IgD-negative memory B cell (primary cell): ENCODE measurements at regions not wholly inside any gene's neighbourhood (a gene's known extent, or its start where the extent isn't known, plus 50 kb on each side); places are given as distances from the start of the nearest gene placed in this dataset.

Experiments used
- H3K27ac Mint-ChIP-seq, 3 donors: one replicate each; pipeline ENCODE4 v1.8.0; 2020 to 2022; ENCODE audit warnings: mild to moderate bottlenecking in 3 of 3, mixed read lengths in 3 of 3, moderate library complexity in 1 of 3
- H3K27me3 Mint-ChIP-seq: one replicate; pipeline ENCODE4 v1.8.0; 2021; ENCODE audit warnings: mixed read lengths
- H3K36me3 Mint-ChIP-seq: one replicate; pipeline ENCODE4 v1.8.0; 2020; ENCODE audit warnings: mild to moderate bottlenecking, mixed read lengths
- H3K4me1 Mint-ChIP-seq, 3 donors: one replicate each; pipeline ENCODE4 v1.8.0; 2020 to 2022; ENCODE audit warnings: mixed read lengths in 3 of 3, mild to moderate bottlenecking in 1 of 3
- H3K4me3 Mint-ChIP-seq, 4 donors: one replicate each; pipeline ENCODE4 v1.8.0; 2020 to 2022; ENCODE audit warnings: mild to moderate bottlenecking in 4 of 4, mixed read lengths in 4 of 4, moderate library complexity in 3 of 4
- H3K9me3 Mint-ChIP-seq, 3 donors: one replicate each; pipeline ENCODE4 v1.8.0; 2020 to 2021; ENCODE audit warnings: mixed read lengths in 3 of 3, mild to moderate bottlenecking in 1 of 3

- Mint-ChIP-seq H3K36me3 (peaks cover 2% of the 10 kb centered on the region), H3K9me3 (peaks cover 2 to 11% (median 8%) of the 10 kb centered on the region in 3 donors)
Observed at GRCh38 chr6:156562636-156563035, 214.5 kb upstream of the ARID1B start.

GRCh38 chr6:156562019-156562418 lies 215.2 kb upstream of the ARID1B start:
- H3K27ac Mint-ChIP-seq: no peak overlapping the region
- H3K4me1 Mint-ChIP-seq: peaks cover 9 to 14% (median 13%) of the 10 kb centered on the region in 3 donors
- H3K4me3 Mint-ChIP-seq: no peak overlapping the region
- peaks cover 2 to 11% (median 8%) of the 10 kb centered on the region in 3 donors for H3K9me3 Mint-ChIP-seq
- peaks cover 2% of the 10 kb centered on the region for H3K36me3 Mint-ChIP-seq
- H3K27me3 Mint-ChIP-seq: peaks cover 9% of the 10 kb centered on the region

More at GRCh38 chr6:156562636-156563035, 214.5 kb upstream of the ARID1B start:
- Mint-ChIP-seq H3K27ac (no peak overlapping the region), H3K27me3 (peaks cover 4% of the 10 kb centered on the region), H3K4me3 (no peak overlapping the region), H3K4me1 (peaks cover 6 to 13% (median 11%) of the 10 kb centered on the region in 3 donors)

GRCh38 chr6:156560476-156560875 lies 216.7 kb upstream of the ARID1B start:
- Mint-ChIP-seq H3K9me3 (peaks cover 2 to 11% (median 8%) of the 10 kb centered on the region in 3 donors), H3K27ac (no peak overlapping the region), H3K27me3 (peaks cover 13% of the 10 kb centered on the region), H3K4me1 (peaks cover 12 to 16% (median 13%) of the 10 kb centered on the region in 3 donors), H3K4me3 (no peak overlapping the region), H3K36me3 (peaks cover 4% of the 10 kb centered on the region)

DNA sequence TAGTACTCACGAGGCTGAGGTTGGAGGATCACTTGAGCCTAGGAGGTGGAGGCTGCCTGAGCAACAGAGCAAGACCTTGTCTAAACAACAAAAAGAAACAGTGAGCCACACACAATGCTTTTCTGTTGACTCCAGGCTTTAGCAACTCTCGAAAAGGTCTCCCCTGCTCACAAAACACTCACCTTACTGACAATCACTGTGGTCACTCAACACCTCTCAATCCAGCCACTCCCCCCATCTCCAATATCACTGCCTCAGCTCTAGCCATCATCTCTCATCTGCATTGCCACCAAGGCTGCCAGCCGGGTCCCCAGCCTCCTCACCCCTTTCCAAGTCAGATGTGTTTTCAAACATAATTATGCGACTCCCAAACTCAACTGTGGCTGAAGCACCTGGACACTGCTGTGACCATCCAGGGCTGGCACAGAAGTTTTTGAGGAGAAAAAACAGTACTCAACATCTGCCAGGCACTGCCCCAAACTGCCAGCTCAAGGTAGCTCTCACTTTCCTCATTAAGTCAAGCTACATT lies 218.0 kb upstream of the ARID1B start:
- Mint-ChIP-seq H3K27ac (no peak overlapping the region), H3K27me3 (peaks cover 16% of the 10 kb centered on the region), H3K36me3 (peaks cover 4% of the 10 kb centered on the region), H3K9me3 (peaks cover 2 to 11% (median 8%) of the 10 kb centered on the region in 3 donors), H3K4me1 (peaks cover 4 to 10% (median 10%) of the 10 kb centered on the region in 3 donors), H3K4me3 (peak overlapping the region in 1 of 4 donors; percentile 0)

GRCh38 chr6:156557911-156558259 lies 219.3 kb upstream of the ARID1B start:
- H3K4me1 Mint-ChIP-seq: peaks cover 0 to 8% (median 7%) of the 10 kb centered on the region in 3 donors
- peaks cover 16% of the 10 kb centered on the region for H3K27me3 Mint-ChIP-seq
- H3K4me3 Mint-ChIP-seq: no peak overlapping the region
- H3K36me3 Mint-ChIP-seq: peaks cover 4% of the 10 kb centered on the region
- no peak overlapping the region for H3K27ac Mint-ChIP-seq
- peaks cover 2 to 11% (median 8%) of the 10 kb centered on the region in 3 donors for H3K9me3 Mint-ChIP-seq

- peaks cover 2 to 11% (median 8%) of the 10 kb centered on the region in 3 donors for H3K9me3 Mint-ChIP-seq
- H3K4me1 Mint-ChIP-seq: peaks cover 0 to 8% (median 7%) of the 10 kb centered on the region in 3 donors
- H3K27ac Mint-ChIP-seq: no peak overlapping the region
- peaks cover 16% of the 10 kb centered on the region for H3K27me3 Mint-ChIP-seq
- peaks cover 4% of the 10 kb centered on the region for H3K36me3 Mint-ChIP-seq
- no peak overlapping the region for H3K4me3 Mint-ChIP-seq
Observed at GRCh38 chr6:156557251-156557910, 219.8 kb upstream of the ARID1B start.

DNA sequence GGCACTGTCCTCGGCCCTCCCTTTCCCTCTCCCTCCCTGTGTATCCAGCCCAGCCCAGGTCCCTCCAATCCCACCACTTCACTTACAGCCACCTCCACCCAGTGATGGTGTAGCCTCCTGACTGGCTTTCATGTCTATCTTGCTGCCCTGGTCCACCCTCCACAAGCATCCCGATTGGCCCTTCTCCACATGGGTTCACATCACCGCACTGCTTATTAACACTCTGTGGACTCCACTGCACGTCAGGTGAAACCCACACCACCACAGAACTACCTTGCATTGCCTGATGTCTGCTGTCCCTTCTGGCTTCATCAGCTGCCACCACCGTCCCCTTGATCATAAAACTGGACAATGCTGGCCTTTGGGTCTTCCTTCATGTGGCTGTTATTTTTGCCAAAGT lies 220.4 kb upstream of the ARID1B start:
- peaks cover 4% of the 10 kb centered on the region for H3K36me3 Mint-ChIP-seq
- H3K27me3 Mint-ChIP-seq: peaks cover 16% of the 10 kb centered on the region
- peaks cover 0 to 8% (median 7%) of the 10 kb centered on the region in 3 donors for H3K4me1 Mint-ChIP-seq
- no peak overlapping the region for H3K27ac Mint-ChIP-seq
- no peak overlapping the region for H3K4me3 Mint-ChIP-seq
- H3K9me3 Mint-ChIP-seq: peaks cover 2 to 11% (median 7%) of the 10 kb centered on the region in 3 donors

GRCh38 chr6:156555116-156555515 lies 222.1 kb upstream of the ARID1B start:
- H3K36me3 Mint-ChIP-seq: peaks cover 2% of the 10 kb centered on the region
- H3K9me3 Mint-ChIP-seq: peaks cover 2% of the 10 kb centered on the region in 3 donors
- no peak overlapping the region for H3K27ac Mint-ChIP-seq
- H3K4me3 Mint-ChIP-seq: no peak overlapping the region
- peaks cover 0 to 8% (median 7%) of the 10 kb centered on the region in 3 donors for H3K4me1 Mint-ChIP-seq
- H3K27me3 Mint-ChIP-seq: peaks cover 17% of the 10 kb centered on the region

- Mint-ChIP-seq H3K27ac (no peak overlapping the region), H3K27me3 (peaks cover 17% of the 10 kb centered on the region), H3K4me3 (no peak overlapping the region), H3K9me3 (peaks cover 0 to under 1% (median 0%) of the 10 kb centered on the region in 3 donors), H3K4me1 (peaks cover 0 to 8% (median 7%) of the 10 kb centered on the region in 3 donors), H3K36me3 (peaks cover 2% of the 10 kb centered on the region)
Observed at GRCh38 chr6:156554160-156554559, 223.0 kb upstream of the ARID1B start.

GRCh38 chr6:156552849-156553248 lies 224.3 kb upstream of the ARID1B start:
- no peaks in the 10 kb centered on the region for H3K9me3 Mint-ChIP-seq
- H3K4me1 Mint-ChIP-seq: peaks cover 0 to 6% (median 6%) of the 10 kb centered on the region in 3 donors
- H3K27me3 Mint-ChIP-seq: peaks cover 17% of the 10 kb centered on the region

DNA sequence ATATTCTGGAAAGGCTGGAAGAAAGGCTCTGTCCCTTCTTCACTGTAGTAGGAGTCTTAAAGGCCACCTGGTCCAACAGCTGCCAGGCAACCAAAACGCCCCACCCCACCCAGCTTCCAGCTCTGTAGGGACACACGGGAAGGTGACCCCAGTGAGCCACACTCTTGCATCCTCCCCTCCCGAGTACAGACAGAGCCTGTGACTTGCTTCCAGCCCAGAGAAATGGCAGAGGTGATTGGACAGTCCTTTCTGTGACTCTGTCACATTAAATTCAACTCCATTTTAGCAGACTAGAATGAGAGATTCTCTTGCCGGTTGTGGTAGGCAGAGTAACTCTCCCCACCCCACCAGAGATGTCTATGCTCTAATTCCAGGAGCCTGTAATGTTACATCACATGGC lies 226.2 kb upstream of the ARID1B start:
- Mint-ChIP-seq H3K4me1 (no peaks in the 10 kb centered on the region), H3K36me3 (no peaks in the 10 kb centered on the region)

More at GRCh38 chr6:156552849-156553248, 224.3 kb upstream of the ARID1B start:
- peaks cover 2% of the 10 kb centered on the region for H3K36me3 Mint-ChIP-seq
- no peak overlapping the region for H3K4me3 Mint-ChIP-seq
- no peak overlapping the region for H3K27ac Mint-ChIP-seq

DNA sequence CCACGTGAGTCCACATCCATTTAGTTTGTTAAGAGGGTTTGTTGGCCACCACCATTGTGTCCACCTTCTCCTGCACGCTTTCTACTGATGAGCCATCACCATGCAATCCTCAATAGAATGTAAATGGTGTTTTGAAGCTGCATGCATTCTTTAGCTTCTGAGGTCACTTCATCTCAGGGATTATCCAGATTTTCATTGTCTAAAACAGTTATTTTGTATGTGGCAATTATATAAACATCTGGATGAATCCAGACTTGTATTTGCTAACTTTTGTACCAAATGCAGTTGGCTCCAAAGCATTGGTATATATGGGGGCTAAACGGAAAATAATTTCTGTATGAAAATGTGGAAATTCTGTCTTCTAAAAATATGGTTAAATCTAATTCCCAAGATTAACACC lies 231.2 kb upstream of the ARID1B start:
- no peaks in the 10 kb centered on the region for H3K4me1 Mint-ChIP-seq
- no peaks in the 10 kb centered on the region for H3K36me3 Mint-ChIP-seq
- H3K27me3 Mint-ChIP-seq: peaks cover 14% of the 10 kb centered on the region
- H3K27ac Mint-ChIP-seq: no peak overlapping the region
- no peak overlapping the region for H3K4me3 Mint-ChIP-seq
- no peaks in the 10 kb centered on the region for H3K9me3 Mint-ChIP-seq

More for the DNA sequence above, 226.2 kb upstream of the ARID1B start:
- H3K27ac Mint-ChIP-seq: peak overlapping the region in 1 of 3 donors; percentile 29
- H3K27me3 Mint-ChIP-seq: peaks cover 7% of the 10 kb centered on the region
- H3K9me3 Mint-ChIP-seq: no peaks in the 10 kb centered on the region
- no peak overlapping the region for H3K4me3 Mint-ChIP-seq

DNA sequence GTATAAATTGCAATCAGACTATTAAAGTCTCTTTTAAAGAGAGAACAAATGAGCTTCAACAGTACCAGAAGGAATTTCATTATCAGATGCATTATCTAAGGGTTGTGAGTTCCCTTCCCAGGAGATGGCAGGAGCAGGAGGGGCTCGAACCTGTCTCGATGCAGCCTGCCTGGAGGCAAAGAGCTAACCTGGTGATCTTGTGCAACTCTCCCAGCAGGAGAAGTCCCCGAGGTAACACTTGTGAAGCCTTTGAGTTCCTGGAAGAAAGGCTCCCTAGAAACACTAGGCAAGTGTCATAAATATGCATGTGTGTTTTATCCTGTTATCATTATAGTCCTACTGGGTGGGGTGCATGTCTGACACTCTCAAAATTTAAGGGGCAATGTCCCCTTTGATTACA lies 232.2 kb upstream of the ARID1B start:
- Mint-ChIP-seq H3K36me3 (no peaks in the 10 kb centered on the region), H3K9me3 (no peaks in the 10 kb centered on the region), H3K4me3 (no peak overlapping the region), H3K4me1 (no peaks in the 10 kb centered on the region), H3K27me3 (peaks cover 11% of the 10 kb centered on the region), H3K27ac (no peak overlapping the region)

DNA sequence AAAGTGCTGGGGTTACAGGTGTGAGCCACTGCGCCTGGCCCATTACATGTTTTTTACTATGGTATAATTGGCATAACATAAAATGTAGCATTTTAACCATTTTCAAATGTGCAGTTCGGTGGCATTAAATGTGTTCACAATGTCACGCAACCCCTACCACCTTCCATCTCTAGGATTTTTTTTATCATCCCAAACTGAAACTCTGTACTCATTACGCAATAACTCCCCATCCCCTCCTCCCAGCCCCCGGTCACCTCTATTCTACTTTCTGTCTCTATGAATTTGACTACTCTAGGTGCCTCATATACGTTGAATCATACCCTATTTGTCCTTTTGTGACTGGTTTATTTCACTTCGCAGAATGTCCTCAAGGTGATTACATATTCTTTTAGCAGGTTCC lies 233.1 kb upstream of the ARID1B start:
- Mint-ChIP-seq H3K9me3 (no peaks in the 10 kb centered on the region), H3K27ac (no peak overlapping the region), H3K36me3 (no peaks in the 10 kb centered on the region), H3K4me1 (no peaks in the 10 kb centered on the region), H3K4me3 (no peak overlapping the region), H3K27me3 (peaks cover 13% of the 10 kb centered on the region)

- Mint-ChIP-seq H3K27ac (no peak overlapping the region), H3K9me3 (no peaks in the 10 kb centered on the region), H3K4me1 (no peaks in the 10 kb centered on the region), H3K27me3 (peaks cover 13% of the 10 kb centered on the region), H3K36me3 (no peaks in the 10 kb centered on the region), H3K4me3 (no peak overlapping the region)
Observed at GRCh38 chr6:156543431-156543830, 233.7 kb upstream of the ARID1B start.
